Thyroid gland (tissue), 4 donors: ENCODE measurements at regions not wholly inside any gene's neighbourhood (a gene's known extent, or its start where the extent isn't known, plus 50 kb on each side); places are given as distances from the start of the nearest gene placed in this dataset.

Experiments used
- POLR2A ChIP-seq, 2 donors: fragments of 450-650 bp; IDR thresholded peaks; one replicate each; pipeline ENCODE4 v1.6.1; 2017; ENCODE audit warnings: antibody characterized with exemption in 2 of 2, mild to moderate bottlenecking in 2 of 2, moderate library complexity in 1 of 2
- TF ChIP-seq, protein P1 (sequence below), 6 experiments: fragments of 200-600 bp in 3 of 6; fragments of 450-650 bp in 3 of 6; sonication (generic) in 3 of 6; IDR thresholded peaks; one replicate each; pipeline ENCODE4 v1.5.1; 2016 to 2019; ENCODE audit warnings: antibody characterized with exemption in 6 of 6, mild to moderate bottlenecking in 2 of 6, inconsistent platforms in 1 of 6, moderate library complexity in 1 of 6

DNA sequence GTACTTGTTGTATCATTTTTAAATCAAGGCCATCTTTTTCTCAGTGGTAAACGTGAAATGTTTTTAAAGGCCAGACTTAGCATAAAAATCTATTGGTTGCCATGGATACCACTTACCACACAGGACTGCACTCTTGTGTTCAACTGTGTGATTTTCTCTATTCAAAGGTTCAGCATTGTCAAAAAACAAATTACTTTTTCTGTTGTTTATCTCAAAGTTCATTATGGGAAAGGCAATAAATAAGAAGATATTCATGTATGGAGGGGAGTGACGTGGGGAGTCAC lies 231.0 kb upstream of the GATB start:
- TF ChIP-seq, protein P1, sequence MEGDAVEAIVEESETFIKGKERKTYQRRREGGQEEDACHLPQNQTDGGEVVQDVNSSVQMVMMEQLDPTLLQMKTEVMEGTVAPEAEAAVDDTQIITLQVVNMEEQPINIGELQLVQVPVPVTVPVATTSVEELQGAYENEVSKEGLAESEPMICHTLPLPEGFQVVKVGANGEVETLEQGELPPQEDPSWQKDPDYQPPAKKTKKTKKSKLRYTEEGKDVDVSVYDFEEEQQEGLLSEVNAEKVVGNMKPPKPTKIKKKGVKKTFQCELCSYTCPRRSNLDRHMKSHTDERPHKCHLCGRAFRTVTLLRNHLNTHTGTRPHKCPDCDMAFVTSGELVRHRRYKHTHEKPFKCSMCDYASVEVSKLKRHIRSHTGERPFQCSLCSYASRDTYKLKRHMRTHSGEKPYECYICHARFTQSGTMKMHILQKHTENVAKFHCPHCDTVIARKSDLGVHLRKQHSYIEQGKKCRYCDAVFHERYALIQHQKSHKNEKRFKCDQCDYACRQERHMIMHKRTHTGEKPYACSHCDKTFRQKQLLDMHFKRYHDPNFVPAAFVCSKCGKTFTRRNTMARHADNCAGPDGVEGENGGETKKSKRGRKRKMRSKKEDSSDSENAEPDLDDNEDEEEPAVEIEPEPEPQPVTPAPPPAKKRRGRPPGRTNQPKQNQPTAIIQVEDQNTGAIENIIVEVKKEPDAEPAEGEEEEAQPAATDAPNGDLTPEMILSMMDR (IDR thresholded peaks at IDR 0.05), result no peak
- TF ChIP-seq POLR2A (IDR thresholded peaks at IDR 0.05), result no peak
